ENCODE measurements at regions not wholly inside any gene's neighbourhood (a gene's known extent, or its start where the extent isn't known, plus 50 kb on each side); places are given as distances from the start of the nearest gene placed in this dataset.

DNA sequence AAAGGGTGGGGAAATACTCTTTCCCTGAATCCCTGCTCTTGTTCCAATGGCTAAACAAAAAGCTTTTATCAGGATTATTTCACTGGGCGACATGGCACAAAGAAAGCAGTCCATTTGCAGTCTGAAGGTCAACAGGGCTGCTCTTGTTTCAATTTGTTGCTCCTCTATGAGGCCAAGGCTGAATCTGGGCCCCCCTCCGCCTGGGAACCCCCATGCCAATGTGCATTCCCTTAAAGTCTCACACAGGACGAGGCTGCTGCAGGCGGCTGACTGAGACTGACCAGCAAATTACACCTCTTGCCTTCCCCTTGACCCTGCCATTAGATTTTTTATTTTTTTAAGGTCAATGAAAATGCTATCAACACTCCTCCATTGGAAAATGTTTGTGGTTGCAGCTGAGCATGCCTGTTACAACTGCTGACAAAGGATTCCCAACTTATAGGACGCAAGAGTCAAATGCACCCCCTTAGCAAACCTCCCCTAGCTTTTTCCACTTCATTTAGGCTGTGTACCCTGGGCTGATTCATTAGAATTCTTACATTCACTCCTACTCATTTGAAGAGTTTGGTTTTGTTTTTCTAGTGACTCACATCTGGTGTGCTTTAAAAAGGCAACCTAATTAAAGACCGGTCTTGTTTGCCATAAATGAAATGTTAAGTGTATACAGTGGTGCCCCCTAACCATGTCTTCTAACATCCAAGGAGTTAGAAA is 60.8 kb upstream of the ARHGEF3 start:
- peak; percentile 9 for DNase-seq (ENCODE audit: low read depth)
- no peak overlapping the region for H3K4me3 ChIP-seq (ENCODE audit: low read depth, low read length)
- TF ChIP-seq MAX (IDR thresholded peaks at IDR 0.05; ENCODE audit: low read depth, low read length) (no peak), MYC (IDR thresholded peaks at IDR 0.05; ENCODE audit: low read depth, low read length) (no peak), POLR2A (IDR thresholded peaks at IDR 0.05; ENCODE audit: extremely low read depth, insufficient read length) (no peak)
- TF ChIP-seq, protein P1, sequence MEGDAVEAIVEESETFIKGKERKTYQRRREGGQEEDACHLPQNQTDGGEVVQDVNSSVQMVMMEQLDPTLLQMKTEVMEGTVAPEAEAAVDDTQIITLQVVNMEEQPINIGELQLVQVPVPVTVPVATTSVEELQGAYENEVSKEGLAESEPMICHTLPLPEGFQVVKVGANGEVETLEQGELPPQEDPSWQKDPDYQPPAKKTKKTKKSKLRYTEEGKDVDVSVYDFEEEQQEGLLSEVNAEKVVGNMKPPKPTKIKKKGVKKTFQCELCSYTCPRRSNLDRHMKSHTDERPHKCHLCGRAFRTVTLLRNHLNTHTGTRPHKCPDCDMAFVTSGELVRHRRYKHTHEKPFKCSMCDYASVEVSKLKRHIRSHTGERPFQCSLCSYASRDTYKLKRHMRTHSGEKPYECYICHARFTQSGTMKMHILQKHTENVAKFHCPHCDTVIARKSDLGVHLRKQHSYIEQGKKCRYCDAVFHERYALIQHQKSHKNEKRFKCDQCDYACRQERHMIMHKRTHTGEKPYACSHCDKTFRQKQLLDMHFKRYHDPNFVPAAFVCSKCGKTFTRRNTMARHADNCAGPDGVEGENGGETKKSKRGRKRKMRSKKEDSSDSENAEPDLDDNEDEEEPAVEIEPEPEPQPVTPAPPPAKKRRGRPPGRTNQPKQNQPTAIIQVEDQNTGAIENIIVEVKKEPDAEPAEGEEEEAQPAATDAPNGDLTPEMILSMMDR (IDR thresholded peaks at IDR 0.05; ENCODE audit: low read depth, low read length) = no peak

DNA sequence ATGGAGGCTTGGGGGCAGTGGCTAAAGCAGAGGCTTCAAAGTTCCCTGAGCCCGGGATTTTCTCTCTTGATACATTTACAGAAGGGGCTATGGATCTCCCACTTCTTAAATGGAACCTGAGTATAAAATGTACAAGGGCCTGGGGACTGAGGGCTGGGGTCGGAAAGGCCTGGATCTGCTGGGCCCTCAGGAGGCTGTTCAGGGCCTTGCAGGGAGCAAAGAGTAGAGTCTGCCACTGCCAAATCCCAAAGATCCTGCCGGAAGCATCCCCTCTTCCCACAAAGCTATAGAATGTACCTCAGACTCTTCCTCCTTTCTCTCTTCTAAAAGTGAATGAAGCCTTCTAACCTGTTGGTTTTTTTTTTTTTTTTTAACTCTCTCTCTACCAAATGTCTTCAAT is 59.8 kb upstream of the ARHGEF3 start:
- TF ChIP-seq MAX (IDR thresholded peaks at IDR 0.05; ENCODE audit: low read depth, low read length) (no peak), POLR2A (IDR thresholded peaks at IDR 0.05; ENCODE audit: extremely low read depth, insufficient read length) (no peak), MYC (IDR thresholded peaks at IDR 0.05; ENCODE audit: low read depth, low read length) (no peak)
- TF ChIP-seq, protein P1 (IDR thresholded peaks at IDR 0.05; ENCODE audit: low read depth, low read length) = no peak
- no peak for DNase-seq (ENCODE audit: low read depth)
- H3K4me3 ChIP-seq (ENCODE audit: low read depth, low read length) = no peak overlapping the region

DNA sequence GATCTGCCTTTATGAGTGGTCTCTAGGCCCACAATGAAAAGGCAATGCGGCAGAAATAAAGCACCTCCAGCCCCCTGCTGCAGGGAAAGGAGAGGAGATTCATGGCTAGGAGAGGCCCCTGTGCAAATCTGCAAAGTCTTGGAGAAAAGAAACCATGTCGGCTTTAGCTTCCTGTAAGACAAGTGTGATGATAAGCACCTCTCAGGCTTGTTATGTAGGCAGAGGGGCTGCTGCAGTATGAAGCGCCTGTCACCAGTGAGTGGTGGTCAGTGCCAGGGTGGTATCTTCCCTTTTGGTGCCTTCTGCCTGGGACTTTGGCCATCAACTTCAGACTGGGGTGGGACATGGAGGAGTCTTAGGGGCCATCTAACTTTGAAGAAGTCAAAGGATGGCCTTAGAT is 59.2 kb upstream of the ARHGEF3 start:
- no peak overlapping the region for H3K4me3 ChIP-seq (ENCODE audit: low read depth, low read length)
- TF ChIP-seq MYC (IDR thresholded peaks at IDR 0.05; ENCODE audit: low read depth, low read length) = no peak
- TF ChIP-seq POLR2A (IDR thresholded peaks at IDR 0.05; ENCODE audit: extremely low read depth, insufficient read length) = no peak
- TF ChIP-seq MAX (IDR thresholded peaks at IDR 0.05; ENCODE audit: low read depth, low read length) = no peak
- TF ChIP-seq, protein P1 (IDR thresholded peaks at IDR 0.05; ENCODE audit: low read depth, low read length) = no peak
- DNase-seq (ENCODE audit: low read depth) = no peak

- no peak for DNase-seq (ENCODE audit: low read depth)
- TF ChIP-seq POLR2A (IDR thresholded peaks at IDR 0.05; ENCODE audit: extremely low read depth, insufficient read length) (no peak), MYC (IDR thresholded peaks at IDR 0.05; ENCODE audit: low read depth, low read length) (no peak), MAX (IDR thresholded peaks at IDR 0.05; ENCODE audit: low read depth, low read length) (no peak)
- TF ChIP-seq, protein P1 (IDR thresholded peaks at IDR 0.05; ENCODE audit: low read depth, low read length) = no peak
These were observed 58.6 kb upstream of the ARHGEF3 start for GRCh38 chr3:56860351-56860750.

DNA sequence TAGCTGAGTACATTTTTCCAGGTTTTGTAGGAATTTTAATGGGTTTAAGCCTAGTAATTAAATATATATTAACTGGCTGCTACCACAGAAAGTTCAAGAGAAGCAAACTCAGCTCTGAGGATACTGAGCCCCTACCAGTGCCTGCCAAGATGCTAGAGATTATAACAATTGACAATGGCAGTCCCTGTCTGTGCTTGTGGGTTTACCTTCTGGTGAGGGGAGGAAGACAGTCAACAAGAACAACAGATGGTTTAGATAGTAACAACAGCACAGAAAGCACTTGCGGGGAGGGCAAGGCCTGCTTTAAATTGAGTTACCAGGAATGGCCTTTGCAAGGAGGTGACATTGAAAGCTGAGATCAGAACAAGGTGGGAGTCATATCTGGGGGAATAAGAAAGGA is 56.6 kb upstream of the ARHGEF3 start:
- no peak for DNase-seq (ENCODE audit: low read depth)
- H3K4me3 ChIP-seq (ENCODE audit: low read depth, low read length) = no peak overlapping the region
- TF ChIP-seq POLR2A (IDR thresholded peaks at IDR 0.05; ENCODE audit: extremely low read depth, insufficient read length) (no peak), MAX (IDR thresholded peaks at IDR 0.05; ENCODE audit: low read depth, low read length) (no peak), MYC (IDR thresholded peaks at IDR 0.05; ENCODE audit: low read depth, low read length) (no peak)
- TF ChIP-seq, protein P1 (IDR thresholded peaks at IDR 0.05; ENCODE audit: low read depth, low read length) = no peak

More at GRCh38 chr3:56860351-56860750, 58.6 kb upstream of the ARHGEF3 start:
- H3K4me3 ChIP-seq (ENCODE audit: low read depth, low read length) = no peak overlapping the region

All from NB4 (cell line).